NCI-H2107 (cell line): ENCODE measurements at regions not wholly inside any gene's neighbourhood (a gene's known extent, or its start where the extent isn't known, plus 50 kb on each side); places are given as distances from the start of the nearest gene placed in this dataset.
"Not testable (repeated sequence)": the region's sequence is repeated elsewhere in the genome, so short reads cannot be mapped to it uniquely, and the experiment has no call there.

Experiments used
- DNase-seq: peaks from one replicate; lab custom pipeline; 2025; lab: John Stamatoyannopoulos, UW

DNA sequence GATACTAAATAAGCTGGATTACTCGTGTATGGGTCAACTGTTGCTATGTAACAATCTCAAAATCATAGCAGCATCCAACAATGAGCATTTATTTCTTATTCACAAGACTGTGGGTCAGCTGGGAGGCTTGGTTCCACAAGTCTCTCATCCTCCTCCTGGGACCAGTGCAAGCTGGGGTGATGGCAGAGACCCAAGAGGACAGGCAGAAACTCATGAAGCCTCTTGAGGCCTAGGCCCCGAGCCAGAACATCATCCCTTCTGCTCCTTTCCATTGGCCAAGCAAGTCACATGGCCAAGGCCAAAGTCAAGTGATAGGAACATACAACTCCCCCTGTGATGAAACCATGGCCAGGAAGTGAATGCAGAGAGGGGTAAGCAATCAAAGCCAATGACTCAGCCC is 422.1 kb downstream of the BCOR start:
- no peak for DNase-seq

DNA sequence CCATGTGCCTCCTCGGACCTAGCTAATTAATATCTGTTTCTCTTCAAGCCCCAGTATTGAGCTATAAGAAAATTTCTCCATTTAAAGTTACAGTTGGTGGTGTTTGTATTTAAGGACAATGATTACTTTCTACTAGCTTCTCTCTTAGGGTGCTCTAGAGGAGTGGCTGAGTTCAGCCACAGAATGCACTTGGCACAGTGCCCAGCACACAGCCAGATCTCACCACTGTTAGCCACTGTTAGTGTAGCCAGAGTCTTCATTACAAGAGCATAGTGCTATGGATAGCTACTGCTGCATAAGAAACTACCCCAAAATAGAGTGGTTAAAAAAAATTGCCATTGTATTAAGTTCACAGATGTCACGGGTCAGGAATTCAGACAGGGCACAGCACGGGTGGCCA is 421.3 kb downstream of the BCOR start:
- no peak for DNase-seq

DNA sequence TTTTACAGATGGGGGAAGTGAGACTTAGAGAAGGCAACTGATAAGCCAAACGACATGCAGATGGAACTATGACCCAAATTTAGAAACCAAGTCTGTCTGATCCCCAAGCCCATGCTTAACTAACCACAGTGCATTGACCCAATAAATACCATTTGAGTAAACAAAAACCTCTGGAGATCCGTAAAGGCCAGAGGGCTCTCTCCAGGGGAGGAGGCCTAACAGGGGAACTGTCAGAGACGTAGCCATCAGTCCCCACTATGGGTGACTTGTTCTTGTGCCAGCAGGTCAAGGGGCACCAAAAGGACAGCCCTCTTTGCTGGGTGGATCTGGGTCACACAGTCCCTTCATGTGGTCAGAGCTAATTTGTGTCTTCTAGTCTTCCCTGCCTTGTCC is 420.2 kb downstream of the BCOR start:
- no peak for DNase-seq

DNA sequence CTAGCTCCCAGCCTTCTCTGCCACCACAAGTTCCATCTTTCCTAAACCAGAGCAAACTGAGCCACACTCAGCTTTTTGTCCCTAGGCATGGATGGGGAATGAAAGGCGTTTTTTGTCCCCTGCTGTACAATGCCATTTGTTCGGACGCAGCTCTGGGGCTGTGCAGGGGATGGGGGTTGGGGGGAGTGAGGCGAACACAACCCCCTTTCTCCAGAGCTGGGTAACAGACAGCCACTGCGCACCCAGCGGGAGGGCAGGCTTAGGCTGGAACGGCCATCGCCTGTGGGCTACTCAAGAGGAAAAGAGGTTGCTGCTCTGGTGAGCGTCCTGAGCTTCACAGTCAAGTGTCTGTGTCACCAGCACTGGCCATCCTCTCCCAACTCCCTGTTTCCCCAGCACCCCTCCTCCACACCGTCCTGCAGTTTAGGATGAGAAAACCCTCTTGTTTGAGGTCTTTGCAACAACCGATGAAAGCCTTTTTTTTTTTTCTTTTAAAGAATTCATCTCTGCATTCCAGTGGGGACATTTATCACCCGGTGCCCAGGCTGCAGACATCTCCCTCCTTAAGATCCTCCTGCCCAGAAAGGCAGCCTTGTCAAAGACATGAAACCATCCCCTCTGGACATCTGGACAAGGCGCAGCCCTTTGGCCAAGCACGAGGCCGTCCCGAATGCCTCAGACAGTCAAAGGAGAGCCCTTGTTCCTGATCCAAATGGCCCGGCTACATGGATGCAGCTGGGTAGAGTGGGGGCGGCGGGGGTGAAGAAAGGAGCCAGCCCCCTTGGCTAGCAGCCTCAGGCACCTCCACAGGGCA is 419.6 kb downstream of the BCOR start:
- DNase-seq: no peak

DNA sequence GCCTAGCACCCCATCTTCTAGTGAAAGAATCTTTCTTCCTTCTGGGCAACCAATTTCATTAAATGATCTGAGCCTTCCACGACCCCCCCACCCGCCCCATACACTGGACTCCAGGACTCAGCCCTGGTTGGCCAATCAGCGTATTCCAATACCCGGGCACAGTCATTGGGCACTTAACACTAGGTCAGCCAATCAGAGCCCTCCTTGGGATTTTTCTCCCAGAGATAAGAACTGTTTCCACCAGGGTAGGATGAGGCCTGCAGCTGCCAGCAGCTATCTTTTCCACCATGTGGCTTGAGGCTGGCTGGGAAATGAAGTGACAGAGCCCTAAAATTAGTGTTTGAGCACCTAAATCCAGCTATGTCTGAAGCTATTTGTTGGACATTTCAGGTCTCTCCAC is 418.8 kb downstream of the BCOR start:
- no peak for DNase-seq

DNA sequence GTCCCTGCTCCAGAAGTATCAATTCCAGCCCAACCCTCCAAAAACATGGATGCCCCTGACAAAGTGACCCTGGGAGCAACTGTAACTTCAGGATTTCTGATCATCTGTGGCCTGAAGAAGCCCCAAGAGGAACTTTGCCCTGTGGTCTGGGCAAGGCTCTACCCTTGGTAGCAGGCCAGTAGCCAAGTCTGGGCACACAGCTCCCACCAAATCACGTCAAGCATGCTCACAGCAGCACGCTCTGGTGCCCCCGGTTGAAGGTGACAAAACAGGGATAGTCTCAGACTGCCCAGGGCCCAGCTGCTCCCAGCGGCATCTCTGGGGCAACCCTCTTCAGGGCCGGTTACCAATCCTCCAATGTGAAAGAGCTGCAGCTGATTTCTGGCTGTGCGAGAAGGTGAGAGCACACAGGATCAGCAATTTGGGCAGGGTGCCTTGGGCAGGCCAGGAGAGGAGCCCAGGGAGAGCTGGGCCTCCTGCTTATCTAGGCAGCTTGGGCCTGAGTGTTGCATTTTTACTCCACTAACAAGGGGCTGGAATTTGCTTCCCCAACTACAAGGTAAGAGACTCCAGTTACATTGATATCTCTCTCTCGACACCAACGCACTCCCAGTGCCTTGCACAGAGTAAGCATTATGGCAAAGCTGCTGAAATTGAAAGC is 418.1 kb downstream of the BCOR start:
- DNase-seq: no peak

DNA sequence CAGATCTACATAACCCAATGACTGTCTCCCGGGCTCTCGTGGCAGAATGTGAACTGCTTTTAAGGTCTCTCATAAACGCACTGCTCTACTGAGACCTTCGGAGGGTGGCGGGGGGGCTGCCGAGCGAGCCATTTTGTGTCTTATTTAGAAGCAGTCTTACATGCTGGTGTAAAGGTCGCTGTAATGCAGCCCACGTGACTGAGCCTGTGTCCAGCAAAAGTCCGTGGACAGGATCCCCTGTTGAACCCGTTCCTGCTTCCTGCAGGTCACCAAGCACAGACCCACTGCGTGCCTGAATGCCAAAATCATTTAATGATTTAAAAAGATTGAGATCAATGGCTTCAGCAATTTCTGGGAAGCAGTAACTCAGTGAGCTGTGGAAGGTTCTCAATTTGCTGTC is 415.9 kb downstream of the BCOR start:
- DNase-seq: no peak

DNA sequence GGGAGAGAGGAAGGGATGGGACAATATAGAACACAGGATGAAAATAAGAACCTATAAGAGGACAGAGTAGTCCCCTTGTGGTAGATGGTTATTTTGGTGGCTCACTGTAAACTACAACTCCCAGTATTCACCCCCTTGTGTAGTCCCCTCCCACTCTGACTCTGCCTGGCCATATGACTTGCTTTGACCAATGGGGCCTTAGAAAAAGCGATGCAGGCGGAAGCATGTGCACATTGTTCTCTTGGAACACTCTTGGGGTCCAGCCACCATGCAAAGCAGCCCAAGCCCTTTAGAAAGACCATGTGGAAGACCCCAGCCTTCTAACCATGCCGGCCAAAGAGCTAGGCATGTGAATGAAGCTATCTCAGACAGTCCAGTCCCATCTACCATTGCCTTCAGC is 415.0 kb downstream of the BCOR start:
- DNase-seq: no peak

DNA sequence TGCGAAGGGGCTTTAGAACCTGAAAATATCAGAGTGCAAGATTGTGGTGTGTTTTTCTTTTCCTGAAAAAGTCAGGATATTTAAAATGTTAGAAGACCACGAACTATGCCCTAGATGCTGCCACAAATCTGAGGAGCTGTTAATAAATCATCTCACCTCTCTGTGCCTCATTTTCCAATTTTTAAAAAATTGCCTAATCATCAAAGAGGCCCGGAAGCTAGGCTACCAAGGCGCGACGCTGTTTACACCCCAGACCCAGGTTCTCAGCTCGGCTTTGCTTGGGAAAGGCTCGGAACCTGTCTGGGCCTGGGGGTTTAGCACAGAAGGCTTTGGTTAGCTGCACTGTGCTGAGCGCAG is 409.6 kb downstream of the BCOR start:
- no peak for DNase-seq

DNA sequence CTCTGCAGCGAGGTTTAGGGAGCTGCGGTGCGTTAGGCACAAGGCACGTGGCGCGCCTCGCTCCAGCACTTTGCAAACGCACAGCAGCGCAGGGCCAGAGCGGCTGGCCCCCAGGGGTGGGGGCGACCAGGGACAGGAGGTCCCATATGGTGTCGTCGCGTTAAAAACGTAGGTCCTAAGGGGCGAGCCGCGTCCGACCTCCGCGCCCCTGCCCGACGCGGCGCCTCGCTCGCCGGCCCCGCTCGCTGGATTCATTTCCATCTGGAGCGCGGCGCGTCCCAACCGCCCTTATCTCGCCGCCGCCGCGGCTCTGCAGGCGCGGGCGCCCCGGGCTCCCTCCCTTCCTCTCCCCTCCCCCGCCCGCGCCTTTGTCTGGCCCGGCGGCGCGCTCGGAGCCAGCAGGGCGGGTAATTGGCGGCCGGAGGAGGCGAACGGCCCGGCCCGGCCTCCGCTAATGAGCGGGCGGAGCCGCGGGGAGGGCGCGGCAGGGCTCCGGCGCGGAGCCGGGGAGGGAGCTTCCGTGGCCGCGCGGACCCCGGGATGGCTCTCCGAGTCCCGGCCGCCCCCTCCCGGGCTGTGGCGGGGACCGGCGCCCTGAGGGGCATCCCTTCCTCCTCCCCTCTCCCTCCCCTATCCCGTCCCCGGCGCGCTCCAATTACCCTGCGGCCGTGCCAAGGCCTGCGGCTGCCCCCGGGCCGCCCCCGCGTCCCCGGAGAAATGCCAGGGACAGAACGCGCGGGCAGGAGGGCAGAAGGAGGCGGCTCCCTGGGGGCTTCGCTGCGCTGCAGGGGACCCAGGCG is 409.0 kb downstream of the BCOR start:
- DNase-seq: peak; percentile 53

DNA sequence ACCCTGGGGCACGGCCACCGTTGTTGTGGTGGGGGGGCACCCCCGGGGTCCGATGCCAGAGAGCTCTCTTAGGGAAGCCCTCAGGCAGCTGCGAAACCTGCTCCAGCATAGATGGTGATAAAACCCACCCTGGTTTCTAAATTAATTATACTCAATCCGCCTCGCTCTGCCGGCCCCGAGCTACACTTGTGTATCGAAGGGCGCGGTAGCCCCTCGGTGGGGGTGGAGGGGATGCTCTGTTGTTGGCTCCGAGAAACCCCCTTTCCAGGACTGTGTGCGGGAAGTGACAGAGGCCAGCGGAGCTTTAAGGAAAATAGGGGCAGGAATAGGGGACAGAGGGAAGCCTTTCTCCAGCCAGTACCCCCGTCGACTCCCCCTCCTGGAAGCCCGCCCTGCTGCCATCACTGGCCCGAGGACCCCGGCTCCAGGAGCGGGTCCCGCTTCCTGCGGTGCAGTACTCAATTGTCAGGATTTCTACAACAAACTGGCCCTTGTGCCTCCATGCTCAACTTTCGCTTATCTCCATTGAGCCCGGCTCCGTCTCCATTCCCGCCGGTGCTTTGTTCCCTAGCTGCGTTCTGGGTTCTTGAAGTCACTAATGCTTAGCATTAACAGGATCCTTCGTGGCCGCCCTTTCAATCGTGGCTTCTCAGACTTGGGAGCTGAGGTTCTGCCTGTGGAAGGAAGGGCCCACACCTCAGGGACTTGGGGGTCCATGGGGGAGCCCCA is 408.2 kb downstream of the BCOR start:
- DNase-seq: no peak

DNA sequence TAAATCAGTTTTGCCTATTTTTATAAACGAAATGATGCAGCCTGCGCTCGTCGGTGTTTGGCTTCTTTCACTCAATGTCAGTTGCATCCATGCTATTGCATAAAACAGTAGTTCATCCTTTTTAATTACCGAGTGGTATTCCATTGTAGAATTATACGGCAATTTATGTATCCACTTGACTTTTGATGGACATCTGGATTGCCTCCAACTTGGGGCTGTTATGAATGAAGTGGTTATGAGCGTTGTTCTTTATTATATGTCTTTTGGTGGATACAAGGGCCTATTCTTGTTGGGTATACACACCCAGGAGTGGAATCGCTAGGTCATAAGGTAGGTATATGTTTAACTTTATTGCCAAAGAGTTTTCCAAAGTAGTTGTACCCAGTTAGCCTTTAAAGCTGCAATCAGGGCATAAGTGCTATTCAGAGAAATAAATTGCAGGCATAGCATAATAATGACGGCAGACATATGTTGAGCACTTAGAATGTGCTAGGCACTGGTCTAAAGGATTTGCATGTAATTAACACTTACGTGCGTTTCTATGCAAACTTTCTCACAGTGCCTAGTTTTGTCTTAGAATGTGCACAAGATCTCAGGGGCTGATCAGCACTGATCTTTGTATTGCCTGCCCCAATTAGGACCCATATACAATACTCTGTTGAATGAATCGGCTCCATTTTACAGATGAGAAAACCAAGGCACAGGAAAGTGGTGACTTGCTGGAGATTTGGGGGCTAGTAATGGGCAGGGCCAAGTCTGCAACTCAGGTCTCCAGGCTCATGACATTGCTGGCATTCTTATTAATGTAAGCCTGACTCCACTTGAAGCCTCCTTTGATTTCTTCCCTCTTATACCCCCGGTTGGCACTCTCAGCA is 407.0 kb downstream of the BCOR start:
- no peak for DNase-seq

DNA sequence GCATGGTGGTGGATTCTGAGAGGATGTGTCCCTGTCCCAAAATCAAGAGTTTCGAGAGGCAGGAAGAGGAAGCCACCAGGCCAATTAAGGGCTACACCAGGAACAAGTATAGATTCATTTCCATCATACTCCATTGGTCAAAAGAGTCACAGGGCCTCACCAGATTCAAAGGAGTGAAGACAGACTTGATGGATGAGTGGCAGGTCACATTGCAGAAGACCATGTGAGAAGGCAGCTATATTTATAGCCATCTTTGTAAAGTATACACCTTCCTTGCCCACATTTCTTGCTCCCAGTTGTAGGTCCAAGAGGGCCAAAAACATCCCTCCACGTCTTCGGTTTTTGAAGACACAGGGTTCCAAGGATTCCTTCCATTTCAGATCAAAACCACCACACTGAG is 406.0 kb downstream of the BCOR start:
- no peak for DNase-seq

DNA sequence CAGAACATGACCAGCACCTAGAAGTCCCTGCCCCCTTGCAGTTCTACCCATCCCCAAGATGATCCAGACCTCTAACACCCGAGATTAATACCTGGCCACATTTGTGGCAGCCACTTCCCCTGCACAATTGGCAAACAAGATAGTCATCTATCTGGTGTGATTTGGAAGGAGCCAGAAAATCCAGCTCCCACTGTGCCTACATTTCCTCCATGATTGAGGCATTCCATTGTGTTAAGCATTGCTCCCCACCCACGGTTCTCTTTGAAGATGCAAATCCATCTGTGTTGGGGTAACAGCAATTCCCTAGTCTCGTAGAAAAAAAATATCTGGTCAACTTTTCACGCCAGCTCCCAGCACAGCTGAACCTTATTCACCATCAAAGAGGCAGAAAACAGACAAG is 405.0 kb downstream of the BCOR start:
- no peak for DNase-seq

DNA sequence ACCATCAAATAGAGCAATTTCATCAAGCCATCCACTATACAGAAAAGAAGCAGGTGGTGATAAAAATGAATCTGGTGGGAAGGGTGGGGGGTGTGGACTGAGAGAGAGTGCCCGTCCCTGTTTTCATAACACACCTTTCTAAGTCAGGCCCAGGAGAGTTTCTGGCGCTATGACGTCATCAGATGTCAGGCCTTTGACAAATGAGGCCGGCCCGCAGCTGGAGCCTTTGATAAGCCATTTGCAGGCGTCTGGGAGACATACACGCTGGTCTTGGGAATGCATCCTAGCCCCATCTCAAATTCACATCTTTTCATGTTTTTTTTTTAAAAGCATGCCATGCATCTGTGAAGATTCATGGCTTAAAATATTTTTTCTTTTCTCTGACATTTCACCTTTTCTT is 404.5 kb downstream of the BCOR start:
- DNase-seq: no peak

DNA sequence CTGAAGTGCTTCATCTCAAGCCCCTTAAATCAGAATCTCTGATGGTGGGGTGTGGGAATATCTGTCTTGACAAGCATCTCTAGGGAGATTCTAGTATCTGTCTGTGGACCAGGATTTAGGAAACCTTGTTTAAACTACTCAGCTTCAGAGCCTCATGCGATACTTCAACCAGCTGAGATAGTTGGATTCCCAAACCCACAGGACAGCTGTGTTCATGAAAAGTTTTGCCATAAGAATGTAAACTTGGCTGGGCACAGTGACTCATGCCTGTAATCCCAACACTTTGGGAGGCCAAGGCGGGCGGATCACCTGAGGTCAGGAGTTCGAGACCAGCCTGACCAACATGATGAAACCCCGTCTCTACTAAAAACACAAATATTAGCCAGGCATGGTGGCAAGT is 395.1 kb downstream of the BCOR start:
- not testable (repeated sequence) for DNase-seq

DNA sequence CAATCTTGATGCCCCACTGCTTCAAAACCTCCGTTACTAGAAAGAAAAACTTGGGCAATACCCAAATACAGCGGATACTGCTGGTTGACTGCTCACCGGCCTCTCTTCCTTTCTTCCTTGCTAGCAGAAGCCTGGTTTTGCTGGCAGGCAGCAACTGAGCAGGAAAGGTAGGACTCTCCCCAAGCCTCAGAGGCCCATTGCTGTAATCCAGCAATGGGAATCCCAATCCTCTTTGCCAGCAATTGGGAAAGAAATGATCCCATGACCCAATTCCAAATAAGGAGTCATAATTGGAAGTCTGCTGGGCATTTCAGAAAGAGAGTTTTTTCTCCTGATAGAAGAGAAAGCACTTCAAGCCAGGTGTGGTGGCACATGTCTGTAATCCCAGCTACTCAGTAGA is 394.5 kb downstream of the BCOR start:
- no peak for DNase-seq

DNA sequence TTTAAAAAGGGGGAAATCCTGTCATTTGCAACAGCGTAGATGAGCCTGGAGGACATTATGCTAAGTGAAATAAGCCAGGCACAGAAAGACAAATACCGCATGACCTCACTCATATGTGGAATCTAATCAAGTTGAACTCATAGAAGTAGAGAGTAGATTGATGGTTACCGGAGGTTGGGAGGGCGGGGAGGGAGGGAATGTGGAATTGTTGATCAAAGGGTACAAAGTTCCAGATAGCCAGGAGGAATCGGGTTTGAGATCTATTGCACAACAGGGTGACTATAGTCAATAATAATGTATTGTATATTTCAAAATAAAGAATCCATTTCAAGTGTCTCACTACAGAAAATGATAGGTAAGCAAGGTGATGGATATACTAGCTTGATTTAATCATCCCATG is 393.2 kb downstream of the BCOR start:
- no peak for DNase-seq

DNA sequence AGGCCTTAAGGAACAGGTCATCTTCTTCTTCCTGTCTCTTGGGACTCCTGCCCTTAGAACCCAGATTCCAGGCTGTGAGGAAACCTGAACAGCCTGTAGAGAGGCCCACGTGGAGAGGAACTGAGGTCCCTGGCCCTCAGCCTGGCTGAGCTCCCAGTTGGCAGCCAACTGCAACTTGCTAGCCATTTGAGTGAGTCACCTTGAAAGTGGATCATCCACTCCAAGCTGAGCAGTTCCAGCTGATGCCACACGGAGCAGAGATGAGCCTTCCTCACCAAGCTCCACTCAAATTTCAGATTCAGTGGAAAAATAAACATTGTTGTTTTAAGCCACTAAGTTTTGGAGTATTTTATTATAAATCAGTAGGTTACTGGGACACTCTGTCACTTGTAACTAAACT is 392.5 kb downstream of the BCOR start:
- DNase-seq: peak; percentile 37

DNA sequence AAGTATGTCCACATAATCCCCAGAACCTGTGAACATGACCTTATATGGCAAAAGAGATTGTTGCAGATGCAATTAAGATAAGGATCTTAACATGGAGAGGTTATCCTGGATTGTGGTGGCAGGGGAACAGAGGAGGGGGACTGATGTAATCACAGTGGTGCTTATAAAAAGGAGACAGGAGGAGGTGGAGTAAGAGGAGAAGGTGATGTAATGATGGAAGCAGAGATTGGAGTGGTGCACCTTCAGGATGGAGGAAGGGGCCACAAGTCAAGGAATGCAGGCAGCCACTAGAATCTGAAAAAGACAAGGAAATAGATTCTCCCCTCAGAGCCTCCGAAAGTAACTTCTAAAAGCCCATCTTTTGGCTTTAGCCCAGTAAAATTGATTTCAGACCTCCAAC is 388.4 kb downstream of the BCOR start:
- no peak for DNase-seq

DNA sequence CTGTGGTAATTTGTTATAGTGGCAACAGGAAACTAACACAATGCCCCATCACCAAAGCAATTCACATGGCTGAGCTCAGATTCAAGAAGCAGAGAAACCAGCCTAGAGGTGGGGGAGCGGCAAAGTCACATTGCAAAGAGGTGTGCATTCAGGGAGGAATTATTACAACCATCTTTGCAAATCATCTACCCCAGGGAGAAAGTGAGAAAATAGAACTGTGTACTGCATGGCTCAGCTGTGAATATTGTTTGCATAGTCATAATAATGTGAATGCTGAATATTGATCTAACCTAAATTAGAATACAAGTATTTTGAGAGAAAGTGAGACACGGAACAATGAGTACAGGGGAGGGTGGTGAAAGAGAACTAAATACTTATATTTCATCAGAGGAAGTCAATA is 387.9 kb downstream of the BCOR start:
- DNase-seq: no peak

DNA sequence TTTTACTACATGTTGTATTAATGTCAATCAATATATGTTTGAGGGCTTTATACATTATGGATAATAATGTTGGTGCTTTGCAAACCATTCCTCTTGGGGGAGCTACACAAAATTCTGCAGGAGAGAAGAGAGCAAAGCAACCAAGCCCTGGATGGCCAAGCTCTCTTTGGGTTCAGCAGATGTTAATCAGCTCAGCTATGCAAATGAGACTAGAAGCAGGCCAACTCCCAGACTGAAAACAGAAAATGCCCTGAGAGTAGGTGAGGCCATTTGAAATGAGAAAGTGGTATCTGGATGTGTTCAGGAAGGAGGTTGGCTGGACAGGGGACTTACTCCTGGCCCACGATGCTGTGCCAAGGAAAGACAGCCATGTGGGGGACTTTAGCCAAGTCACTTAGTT is 387.0 kb downstream of the BCOR start:
- DNase-seq: no peak
